ENCODE measurements at regions not wholly inside any gene's neighbourhood (a gene's known extent, or its start where the extent isn't known, plus 50 kb on each side); places are given as distances from the start of the nearest gene placed in this dataset.

DNA sequence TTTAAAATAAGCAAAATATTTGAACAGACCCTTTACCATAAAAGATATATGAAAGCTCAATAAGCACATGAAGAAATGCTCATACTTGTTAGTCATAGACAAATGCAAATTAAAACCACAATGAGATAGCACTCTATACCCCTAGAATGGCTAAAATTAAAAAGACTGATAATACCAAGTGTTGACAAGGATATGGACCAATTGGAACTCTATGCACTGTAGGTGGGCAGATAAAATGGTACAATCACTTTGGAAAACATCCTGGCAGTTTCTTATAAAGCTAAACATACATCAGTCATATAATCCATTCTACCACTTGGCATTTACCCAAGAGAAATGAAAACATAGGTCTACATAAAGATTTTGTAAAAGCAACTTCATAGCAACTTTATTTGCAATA lies 293.0 kb upstream of the TLE3 start:
- no peak for TF ChIP-seq POLR2A (IDR thresholded peaks at IDR 0.05; ENCODE audit: low read depth, low read length)
- TF ChIP-seq POLR2AphosphoS5 (IDR thresholded peaks at IDR 0.05; ENCODE audit: low read depth, low read length) = no peak
- no peak for TF ChIP-seq TAF1 (IDR thresholded peaks at IDR 0.05; ENCODE audit: low read depth, low read length)
- TF ChIP-seq PAX5 (IDR thresholded peaks at IDR 0.05; ENCODE audit: insufficient read depth, low read length, severe bottlenecking) = no peak
- TF ChIP-seq SPI1 (IDR thresholded peaks at IDR 0.05; ENCODE audit: low read depth, low read length) = no peak

Data from GM12891 (cell line).